ENCODE measurements at regions not wholly inside any gene's neighbourhood (a gene's known extent, or its start where the extent isn't known, plus 50 kb on each side); places are given as distances from the start of the nearest gene placed in this dataset.

DNA sequence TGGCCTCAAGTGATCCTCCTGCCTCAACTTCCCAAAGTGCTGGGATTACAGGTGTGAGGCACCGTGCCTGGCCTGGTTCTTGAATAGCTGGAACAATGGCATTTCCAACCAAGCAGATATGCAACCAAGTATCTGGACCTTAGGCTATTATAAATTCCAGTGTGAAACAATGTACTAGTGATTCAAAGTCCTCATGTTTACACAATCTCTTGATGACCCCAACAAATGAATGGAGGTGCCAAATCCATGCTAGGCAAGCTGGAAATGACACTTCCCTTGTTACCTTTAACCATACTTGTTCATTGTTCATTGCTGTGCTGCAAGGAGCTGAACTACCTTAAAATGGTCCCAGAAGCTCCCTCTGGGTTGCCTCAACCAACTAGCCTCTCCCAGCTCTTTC is 282.2 kb upstream of the KLF14 start:
- H3K4me1 ChIP-seq (ENCODE audit: insufficient read depth, low read length), result peaks cover 34% of the 10 kb centered on the region
- H2AFZ ChIP-seq (ENCODE audit: low read length), result no peak overlapping the region
- no peaks in the 10 kb centered on the region for H3K36me3 ChIP-seq (ENCODE audit: insufficient read depth, low read length)
- peaks cover 22% of the 10 kb centered on the region for H4K20me1 ChIP-seq (ENCODE audit: insufficient read depth, low read length)
- H3K4me3 ChIP-seq (ENCODE audit: insufficient read depth, low read length), result no peak overlapping the region
- no peak for DNase-seq (ENCODE audit: insufficient read length, low spot score, missing footprints)
- peaks cover 86% of the 10 kb centered on the region for H3K79me2 ChIP-seq (ENCODE audit: insufficient read depth, low read length)
- TF ChIP-seq, protein P1, sequence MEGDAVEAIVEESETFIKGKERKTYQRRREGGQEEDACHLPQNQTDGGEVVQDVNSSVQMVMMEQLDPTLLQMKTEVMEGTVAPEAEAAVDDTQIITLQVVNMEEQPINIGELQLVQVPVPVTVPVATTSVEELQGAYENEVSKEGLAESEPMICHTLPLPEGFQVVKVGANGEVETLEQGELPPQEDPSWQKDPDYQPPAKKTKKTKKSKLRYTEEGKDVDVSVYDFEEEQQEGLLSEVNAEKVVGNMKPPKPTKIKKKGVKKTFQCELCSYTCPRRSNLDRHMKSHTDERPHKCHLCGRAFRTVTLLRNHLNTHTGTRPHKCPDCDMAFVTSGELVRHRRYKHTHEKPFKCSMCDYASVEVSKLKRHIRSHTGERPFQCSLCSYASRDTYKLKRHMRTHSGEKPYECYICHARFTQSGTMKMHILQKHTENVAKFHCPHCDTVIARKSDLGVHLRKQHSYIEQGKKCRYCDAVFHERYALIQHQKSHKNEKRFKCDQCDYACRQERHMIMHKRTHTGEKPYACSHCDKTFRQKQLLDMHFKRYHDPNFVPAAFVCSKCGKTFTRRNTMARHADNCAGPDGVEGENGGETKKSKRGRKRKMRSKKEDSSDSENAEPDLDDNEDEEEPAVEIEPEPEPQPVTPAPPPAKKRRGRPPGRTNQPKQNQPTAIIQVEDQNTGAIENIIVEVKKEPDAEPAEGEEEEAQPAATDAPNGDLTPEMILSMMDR (IDR thresholded peaks at IDR 0.05; ENCODE audit: extremely low read depth, low read depth, low read length), result no peak
- H3K27me3 ChIP-seq (ENCODE audit: insufficient read depth, low read length), result no peaks in the 10 kb centered on the region
- no peaks in the 10 kb centered on the region for H3K9me3 ChIP-seq (ENCODE audit: low read depth, low read length)
- H3K27ac ChIP-seq (ENCODE audit: low read depth, low read length), result no peak overlapping the region
- H3K4me2 ChIP-seq (ENCODE audit: insufficient read depth, low read length), result no peak overlapping the region

- Histone ChIP-seq H3K9me3 (ENCODE audit: low read depth, low read length) (no peaks in the 10 kb centered on the region), H3K27me3 (ENCODE audit: insufficient read depth, low read length) (no peaks in the 10 kb centered on the region), H4K20me1 (ENCODE audit: insufficient read depth, low read length) (peaks cover 20% of the 10 kb centered on the region), H3K4me1 (ENCODE audit: insufficient read depth, low read length) (peaks cover 13% of the 10 kb centered on the region), H3K27ac (ENCODE audit: low read depth, low read length) (no peak overlapping the region), H3K4me3 (ENCODE audit: insufficient read depth, low read length) (no peak overlapping the region), H2AFZ (ENCODE audit: low read length) (no peak overlapping the region), H3K4me2 (ENCODE audit: insufficient read depth, low read length) (no peak overlapping the region), H3K36me3 (ENCODE audit: insufficient read depth, low read length) (peaks cover 4% of the 10 kb centered on the region), H3K79me2 (ENCODE audit: insufficient read depth, low read length) (peaks cover 86% of the 10 kb centered on the region)
- TF ChIP-seq, protein P1 (IDR thresholded peaks at IDR 0.05; ENCODE audit: extremely low read depth, low read depth, low read length), result no peak
- DNase-seq (ENCODE audit: insufficient read length, low spot score, missing footprints), result no peak
Measured at GRCh38 chr7:131019351-131019750, 285.3 kb upstream of the KLF14 start.

DNA sequence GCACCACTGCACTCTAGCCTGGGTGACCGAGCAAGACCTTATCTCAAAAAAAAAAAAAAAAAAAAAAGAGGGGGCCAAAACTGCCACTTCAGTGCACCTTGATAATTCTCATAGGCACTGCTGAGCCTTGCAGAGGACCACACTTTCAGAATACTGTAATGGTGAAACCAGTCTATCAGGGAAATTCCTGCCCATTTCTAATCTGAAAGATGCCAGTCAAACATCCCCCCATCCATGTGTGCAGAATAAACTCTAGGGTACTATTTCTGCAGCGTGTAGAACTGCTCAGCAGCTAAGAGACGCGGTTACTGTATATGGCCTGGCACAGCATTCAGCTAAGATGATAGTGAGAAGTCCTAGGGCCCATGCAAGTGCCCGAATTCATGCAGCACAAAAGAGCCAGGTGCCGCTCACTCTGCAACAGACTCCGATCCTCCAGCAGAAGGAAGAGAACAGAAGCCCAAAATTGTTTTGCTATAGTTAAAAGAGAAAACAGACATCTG is 286.8 kb upstream of the KLF14 start:
- DNase-seq (ENCODE audit: insufficient read length, low spot score, missing footprints), result no peak
- Histone ChIP-seq H4K20me1 (ENCODE audit: insufficient read depth, low read length) (peaks cover 22% of the 10 kb centered on the region), H3K4me1 (ENCODE audit: insufficient read depth, low read length) (peaks cover 8% of the 10 kb centered on the region), H2AFZ (ENCODE audit: low read length) (no peak overlapping the region), H3K4me3 (ENCODE audit: insufficient read depth, low read length) (no peak overlapping the region), H3K79me2 (ENCODE audit: insufficient read depth, low read length) (peaks cover 86% of the 10 kb centered on the region), H3K27ac (ENCODE audit: low read depth, low read length) (no peak overlapping the region), H3K27me3 (ENCODE audit: insufficient read depth, low read length) (no peaks in the 10 kb centered on the region), H3K9me3 (ENCODE audit: low read depth, low read length) (no peaks in the 10 kb centered on the region), H3K4me2 (ENCODE audit: insufficient read depth, low read length) (no peak overlapping the region), H3K36me3 (ENCODE audit: insufficient read depth, low read length) (peaks cover 4% of the 10 kb centered on the region)
- TF ChIP-seq, protein P1 (IDR thresholded peaks at IDR 0.05; ENCODE audit: extremely low read depth, low read depth, low read length), result no peak

- TF ChIP-seq, protein P1 (IDR thresholded peaks at IDR 0.05; ENCODE audit: extremely low read depth, low read depth, low read length), result no peak
- DNase-seq (ENCODE audit: insufficient read length, low spot score, missing footprints), result no peak
- Histone ChIP-seq H4K20me1 (ENCODE audit: insufficient read depth, low read length) (peaks cover 28% of the 10 kb centered on the region), H3K4me2 (ENCODE audit: insufficient read depth, low read length) (no peak overlapping the region), H3K27me3 (ENCODE audit: insufficient read depth, low read length) (no peaks in the 10 kb centered on the region), H3K27ac (ENCODE audit: low read depth, low read length) (no peak overlapping the region), H3K4me1 (ENCODE audit: insufficient read depth, low read length) (peaks cover 6% of the 10 kb centered on the region), H3K36me3 (ENCODE audit: insufficient read depth, low read length) (peaks cover 4% of the 10 kb centered on the region), H3K79me2 (ENCODE audit: insufficient read depth, low read length) (peaks cover 86% of the 10 kb centered on the region), H3K4me3 (ENCODE audit: insufficient read depth, low read length) (no peak overlapping the region), H2AFZ (ENCODE audit: low read length) (no peak overlapping the region), H3K9me3 (ENCODE audit: low read depth, low read length) (no peaks in the 10 kb centered on the region)
Measured at GRCh38 chr7:131021460-131021859, 287.5 kb upstream of the KLF14 start.
